ENCODE measurements at regions not wholly inside any gene's neighbourhood (a gene's known extent, or its start where the extent isn't known, plus 50 kb on each side); places are given as distances from the start of the nearest gene placed in this dataset.

DNA sequence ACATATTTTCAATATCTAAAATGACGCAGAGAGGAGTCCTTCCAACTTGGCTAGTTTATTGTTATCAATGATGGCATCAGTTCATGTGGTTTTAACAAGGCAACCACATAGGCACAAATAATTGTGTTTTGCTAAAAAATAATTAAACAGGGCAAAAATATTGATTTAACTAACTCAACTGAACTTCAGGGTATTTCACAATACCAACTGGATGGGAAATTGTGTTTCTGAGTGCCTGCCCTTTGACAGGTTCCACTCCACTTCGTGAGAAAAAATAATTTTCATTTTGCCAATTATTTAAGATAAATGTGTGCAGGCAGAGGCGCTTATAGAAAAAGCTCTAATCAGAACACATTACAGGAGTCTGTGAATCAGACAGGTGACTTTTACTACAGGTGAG lies 689.3 kb upstream of the CCDC54 start:
- Histone ChIP-seq H3K4me1 (ENCODE audit: insufficient read depth, low read length) (peaks cover 8% of the 10 kb centered on the region; the same call in 1 of the 2 replicates), H3K36me3 (ENCODE audit: insufficient read depth, low read length) (no peaks in the 10 kb centered on the region), H3K9me3 (ENCODE audit: control insufficient read depth, insufficient read depth, low read length) (no peaks in the 10 kb centered on the region), H3K9ac (ENCODE audit: low read depth, low read length) (no peak overlapping the region)

DNA sequence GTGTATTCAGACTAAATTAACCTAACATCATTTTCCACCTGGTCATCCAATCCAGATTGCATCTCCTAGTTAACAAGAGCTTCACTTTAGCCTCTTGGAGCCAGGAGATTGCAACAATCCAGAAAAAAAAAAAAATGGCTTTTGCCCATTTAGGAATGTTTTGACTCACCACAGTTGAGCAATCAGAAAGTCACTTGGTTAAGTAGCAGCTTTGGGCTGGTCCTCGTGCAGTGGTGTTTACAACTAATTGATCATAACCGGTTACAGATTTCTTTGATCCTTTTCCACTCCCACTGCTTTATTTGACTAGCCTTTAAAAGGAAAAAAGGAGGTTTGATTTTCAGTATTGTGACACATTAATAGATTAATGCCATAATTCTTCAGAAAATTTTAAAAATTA lies 688.8 kb upstream of the CCDC54 start:
- no peaks in the 10 kb centered on the region for H3K9me3 ChIP-seq (ENCODE audit: control insufficient read depth, insufficient read depth, low read length)
- no peaks in the 10 kb centered on the region for H3K36me3 ChIP-seq (ENCODE audit: insufficient read depth, low read length)
- H3K9ac ChIP-seq (ENCODE audit: low read depth, low read length), result no peak overlapping the region
- H3K4me1 ChIP-seq (ENCODE audit: insufficient read depth, low read length), result peaks cover 8% of the 10 kb centered on the region; the same call in 1 of the 2 replicates

DNA sequence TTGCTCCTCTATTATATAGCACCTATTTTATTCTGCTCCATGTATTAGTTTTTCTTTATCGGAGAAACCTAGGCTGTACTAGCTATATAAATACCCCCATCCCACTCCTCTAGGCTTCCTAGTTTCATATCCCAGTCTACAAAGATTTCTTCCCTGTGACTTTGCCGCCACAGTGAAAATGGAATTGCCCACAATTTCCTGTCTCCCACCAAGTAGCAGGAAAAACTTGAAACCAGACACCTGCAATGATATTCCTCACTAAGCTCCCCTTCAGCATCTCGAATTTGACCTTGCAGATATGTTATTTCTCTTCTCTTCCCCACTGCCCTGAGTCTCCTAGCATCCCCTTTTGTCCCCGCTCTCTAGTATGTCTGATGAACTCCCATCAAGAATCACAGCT lies 685.8 kb upstream of the CCDC54 start:
- H3K9me3 ChIP-seq (ENCODE audit: control insufficient read depth, insufficient read depth, low read length), result no peaks in the 10 kb centered on the region
- no peaks in the 10 kb centered on the region for H3K36me3 ChIP-seq (ENCODE audit: insufficient read depth, low read length)
- H3K9ac ChIP-seq (ENCODE audit: low read depth, low read length), result no peak overlapping the region
- peaks cover 3% of the 10 kb centered on the region; the same call in 1 of the 2 replicates for H3K4me1 ChIP-seq (ENCODE audit: insufficient read depth, low read length)

DNA sequence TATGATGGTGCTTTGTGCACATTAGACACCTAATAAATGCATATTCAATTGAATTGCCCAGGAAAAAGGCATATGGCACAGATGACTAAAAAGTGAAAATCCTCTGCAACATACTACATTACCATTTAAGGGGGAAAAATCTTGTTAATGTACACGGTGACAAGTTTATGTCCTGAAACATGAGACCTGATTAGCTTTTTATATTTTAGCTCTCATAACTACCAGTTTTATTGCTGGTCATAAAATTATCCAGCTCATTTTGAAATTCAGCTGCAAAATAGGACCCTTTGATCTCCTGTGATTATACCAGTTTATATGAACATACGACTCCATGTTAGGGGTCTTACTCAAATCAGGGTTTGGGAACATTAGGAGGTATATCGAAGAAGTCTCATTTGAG lies 684.6 kb upstream of the CCDC54 start:
- no peaks in the 10 kb centered on the region for H3K9me3 ChIP-seq (ENCODE audit: control insufficient read depth, insufficient read depth, low read length)
- peaks cover 3% of the 10 kb centered on the region; the same call in 1 of the 2 replicates for H3K4me1 ChIP-seq (ENCODE audit: insufficient read depth, low read length)
- no peak overlapping the region for H3K9ac ChIP-seq (ENCODE audit: low read depth, low read length)
- no peaks in the 10 kb centered on the region for H3K36me3 ChIP-seq (ENCODE audit: insufficient read depth, low read length)

DNA sequence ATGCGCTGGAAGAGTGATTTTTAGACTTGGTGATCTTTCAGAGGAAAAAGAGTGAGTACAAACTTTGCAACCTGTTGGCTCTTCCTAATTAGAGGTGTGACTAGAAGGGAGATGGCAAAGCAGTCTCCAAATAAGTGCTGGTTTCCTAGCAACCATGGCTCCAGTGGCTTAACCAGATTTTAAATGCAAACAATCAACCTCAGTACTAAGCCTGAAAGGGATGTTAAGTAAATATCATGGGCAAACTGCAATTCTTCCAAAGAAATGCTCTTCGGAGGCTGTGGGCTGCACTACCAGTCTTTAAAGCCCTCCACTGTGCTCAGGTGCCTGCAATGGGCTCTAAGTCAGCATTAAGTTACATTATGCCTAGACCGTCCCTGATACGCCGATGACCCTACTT lies 678.1 kb upstream of the CCDC54 start:
- Histone ChIP-seq H3K36me3 (ENCODE audit: insufficient read depth, low read length) (no peaks in the 10 kb centered on the region), H3K9me3 (ENCODE audit: control insufficient read depth, insufficient read depth, low read length) (no peaks in the 10 kb centered on the region), H3K4me1 (ENCODE audit: insufficient read depth, low read length) (no peaks in the 10 kb centered on the region), H3K9ac (ENCODE audit: low read depth, low read length) (no peak overlapping the region)

DNA sequence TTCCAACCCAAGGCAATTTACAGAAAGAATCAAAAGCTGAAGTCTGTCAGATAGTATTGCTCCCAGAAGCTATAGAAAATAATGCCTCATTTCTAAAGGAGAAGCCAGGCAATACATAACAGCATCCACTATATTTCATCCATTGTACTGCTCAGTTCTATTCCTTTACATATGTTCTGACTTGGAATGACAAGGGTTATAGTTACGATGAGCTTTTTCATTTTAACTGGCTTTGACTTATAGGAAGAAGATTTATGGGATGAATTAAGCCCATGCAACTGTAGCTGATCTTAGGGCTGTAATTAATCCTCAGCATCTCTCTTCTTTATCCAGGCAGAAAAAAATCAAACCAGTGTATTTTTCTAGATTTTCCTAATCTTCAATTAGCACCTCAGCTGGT lies 676.3 kb upstream of the CCDC54 start:
- no peak overlapping the region for H3K9ac ChIP-seq (ENCODE audit: low read depth, low read length)
- H3K36me3 ChIP-seq (ENCODE audit: insufficient read depth, low read length), result no peaks in the 10 kb centered on the region
- no peaks in the 10 kb centered on the region for H3K4me1 ChIP-seq (ENCODE audit: insufficient read depth, low read length)
- no peaks in the 10 kb centered on the region for H3K9me3 ChIP-seq (ENCODE audit: control insufficient read depth, insufficient read depth, low read length)

DNA sequence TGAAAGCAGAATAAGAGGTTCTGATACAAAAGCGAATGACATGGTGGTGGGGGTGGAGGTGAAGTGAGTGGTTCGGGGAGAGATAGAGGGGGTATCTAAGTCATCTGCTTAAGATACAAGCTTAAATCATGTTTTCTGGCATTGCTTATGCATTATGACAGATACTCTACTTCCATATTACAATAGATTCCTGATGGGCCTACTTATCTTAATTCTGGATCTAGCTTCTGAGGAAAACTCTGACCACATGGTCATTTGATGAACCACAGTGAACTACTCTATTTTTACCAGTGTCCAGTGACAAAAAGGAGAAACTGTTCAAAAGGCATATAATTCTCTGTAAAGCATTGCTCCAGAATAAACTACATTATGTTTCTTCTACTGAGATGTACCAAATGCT lies 673.7 kb upstream of the CCDC54 start:
- H3K9ac ChIP-seq (ENCODE audit: low read depth, low read length), result no peak overlapping the region
- no peaks in the 10 kb centered on the region for H3K36me3 ChIP-seq (ENCODE audit: insufficient read depth, low read length)
- H3K9me3 ChIP-seq (ENCODE audit: control insufficient read depth, insufficient read depth, low read length), result no peaks in the 10 kb centered on the region
- no peaks in the 10 kb centered on the region for H3K4me1 ChIP-seq (ENCODE audit: insufficient read depth, low read length)

DNA sequence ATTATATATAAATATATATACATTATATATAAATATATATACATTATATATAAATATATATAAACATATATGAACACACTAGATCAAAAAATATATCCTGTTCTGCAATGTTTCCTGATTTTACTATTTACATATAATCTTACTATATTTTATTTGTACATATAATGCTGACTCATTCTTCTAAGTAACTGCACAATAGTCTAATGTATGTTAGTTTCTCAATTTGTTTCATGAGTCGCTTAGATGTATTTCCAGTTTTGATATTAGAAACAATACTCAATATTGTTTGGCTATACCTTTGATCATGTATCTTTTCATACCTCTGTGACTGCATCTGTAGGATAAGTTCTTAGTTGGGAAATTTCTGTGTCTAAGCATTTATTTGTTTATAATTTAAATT lies 669.9 kb upstream of the CCDC54 start:
- Histone ChIP-seq H3K9me3 (ENCODE audit: control insufficient read depth, insufficient read depth, low read length) (no peaks in the 10 kb centered on the region), H3K9ac (ENCODE audit: low read depth, low read length) (no peak overlapping the region), H3K4me1 (ENCODE audit: insufficient read depth, low read length) (no peaks in the 10 kb centered on the region), H3K36me3 (ENCODE audit: insufficient read depth, low read length) (no peaks in the 10 kb centered on the region)

DNA sequence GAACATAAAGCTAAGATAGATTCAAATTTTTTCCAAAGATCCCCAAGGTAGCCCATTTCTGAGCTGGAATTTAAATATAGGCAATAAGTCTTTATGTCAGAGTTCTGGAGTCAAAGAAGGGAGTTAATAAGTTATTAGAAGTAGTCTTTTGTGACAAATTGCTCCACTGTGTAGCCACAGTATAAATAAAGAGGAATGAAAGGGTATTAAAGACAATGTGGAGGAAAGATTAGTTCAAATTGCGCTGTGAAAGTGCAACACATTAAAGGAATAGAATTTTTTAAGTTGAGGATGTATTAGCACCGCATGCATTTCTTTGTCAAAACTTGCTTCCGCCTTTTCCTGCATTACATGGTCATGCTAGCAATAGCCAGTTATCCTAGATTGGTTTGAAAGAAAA lies 666.6 kb upstream of the CCDC54 start:
- no peaks in the 10 kb centered on the region for H3K36me3 ChIP-seq (ENCODE audit: insufficient read depth, low read length)
- no peaks in the 10 kb centered on the region for H3K9me3 ChIP-seq (ENCODE audit: control insufficient read depth, insufficient read depth, low read length)
- H3K9ac ChIP-seq (ENCODE audit: low read depth, low read length), result no peak overlapping the region
- H3K4me1 ChIP-seq (ENCODE audit: insufficient read depth, low read length), result no peaks in the 10 kb centered on the region

DNA sequence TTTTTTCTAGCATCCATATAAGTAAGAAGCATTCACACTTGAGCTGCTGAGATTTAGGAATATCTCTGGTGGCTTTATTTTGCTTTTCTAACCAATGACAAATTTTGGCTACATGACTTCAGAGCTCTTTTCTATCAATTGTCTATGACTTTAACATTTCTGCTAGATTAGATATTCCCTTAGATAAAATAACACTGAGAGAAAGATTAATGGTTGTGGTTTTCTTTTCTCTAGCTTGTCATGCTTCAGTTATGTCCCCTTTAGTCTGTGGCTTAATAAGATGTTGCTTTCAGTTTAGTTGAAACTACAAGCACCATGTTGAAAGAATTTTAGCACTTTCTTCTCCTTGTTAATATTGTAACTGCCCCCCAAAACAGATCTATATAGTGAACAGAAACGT lies 665.6 kb upstream of the CCDC54 start:
- Histone ChIP-seq H3K36me3 (ENCODE audit: insufficient read depth, low read length) (no peaks in the 10 kb centered on the region), H3K9me3 (ENCODE audit: control insufficient read depth, insufficient read depth, low read length) (no peaks in the 10 kb centered on the region), H3K9ac (ENCODE audit: low read depth, low read length) (no peak overlapping the region), H3K4me1 (ENCODE audit: insufficient read depth, low read length) (no peaks in the 10 kb centered on the region)

DNA sequence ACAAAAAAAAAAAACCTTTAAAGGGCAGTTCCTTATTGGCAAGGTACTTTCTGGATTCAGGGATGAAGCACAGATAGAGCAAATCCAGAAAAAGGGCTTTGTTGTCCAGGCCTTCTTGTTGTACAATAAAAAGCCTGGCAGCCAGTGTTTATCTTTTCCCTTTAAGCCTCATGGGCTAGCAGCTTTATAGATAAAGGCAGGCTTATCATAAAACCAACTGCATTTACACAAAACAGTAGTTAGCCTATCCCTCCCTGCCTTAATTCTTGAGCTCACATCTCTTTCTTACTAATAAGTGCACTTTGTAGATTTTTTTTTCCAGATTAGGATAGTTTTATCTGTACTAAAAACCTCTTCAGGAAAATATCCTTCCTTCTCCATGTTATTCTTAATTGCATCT lies 662.8 kb upstream of the CCDC54 start:
- H3K9ac ChIP-seq (ENCODE audit: low read depth, low read length), result no peak overlapping the region
- H3K9me3 ChIP-seq (ENCODE audit: control insufficient read depth, insufficient read depth, low read length), result no peaks in the 10 kb centered on the region
- H3K36me3 ChIP-seq (ENCODE audit: insufficient read depth, low read length), result no peaks in the 10 kb centered on the region
- no peaks in the 10 kb centered on the region for H3K4me1 ChIP-seq (ENCODE audit: insufficient read depth, low read length)

DNA sequence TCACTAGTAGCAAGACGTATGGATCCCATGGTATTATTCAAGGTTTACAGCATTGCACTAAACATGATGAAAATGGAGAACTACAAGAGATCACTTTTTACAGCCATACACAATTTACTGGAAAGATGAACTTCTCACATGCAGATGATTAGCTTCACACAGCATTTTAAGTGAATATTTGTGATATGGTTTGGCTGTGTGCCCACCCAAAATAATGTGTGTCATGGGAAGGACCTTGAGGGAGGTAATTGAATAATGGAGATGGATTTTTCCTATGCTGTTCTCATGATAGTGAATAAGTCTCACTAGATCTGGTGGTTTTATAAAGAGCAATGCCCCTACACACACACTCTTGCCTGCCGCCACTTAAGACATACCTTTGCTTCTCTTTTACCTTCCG lies 662.0 kb upstream of the CCDC54 start:
- H3K9ac ChIP-seq (ENCODE audit: low read depth, low read length), result no peak overlapping the region
- no peaks in the 10 kb centered on the region for H3K9me3 ChIP-seq (ENCODE audit: control insufficient read depth, insufficient read depth, low read length)
- no peaks in the 10 kb centered on the region for H3K4me1 ChIP-seq (ENCODE audit: insufficient read depth, low read length)
- no peaks in the 10 kb centered on the region for H3K36me3 ChIP-seq (ENCODE audit: insufficient read depth, low read length)

DNA sequence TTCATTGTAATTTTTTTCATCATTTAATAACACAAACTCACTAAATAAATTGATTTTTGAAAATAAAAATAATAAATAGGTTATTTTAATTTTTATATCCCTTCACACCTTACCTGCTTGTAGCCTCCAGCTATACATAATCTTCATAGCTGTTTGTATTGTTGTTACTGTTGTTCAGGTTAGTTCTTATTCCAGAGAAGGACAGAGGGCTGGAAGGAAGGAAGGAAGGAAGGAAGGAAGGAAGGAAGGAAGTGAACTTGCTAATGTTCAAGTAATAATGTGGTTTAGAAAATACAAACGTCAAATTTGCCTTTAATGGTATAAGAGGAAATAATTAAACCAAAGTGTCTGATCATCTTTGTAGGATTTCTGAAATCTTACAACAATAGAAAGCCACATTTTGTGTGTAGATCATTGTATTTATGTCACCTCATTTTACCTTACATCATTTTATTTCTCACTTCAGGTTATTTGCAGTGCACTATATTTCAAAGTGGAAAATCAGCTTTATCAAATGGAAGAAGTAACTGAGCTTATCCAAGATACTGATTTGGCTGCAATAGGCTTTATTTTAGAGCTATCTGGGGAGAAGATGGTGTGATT lies 660.0 kb upstream of the CCDC54 start:
- Histone ChIP-seq H3K9me3 (ENCODE audit: control insufficient read depth, insufficient read depth, low read length) (peaks cover 6% of the 10 kb centered on the region; the same call in 1 of the 2 replicates), H3K4me1 (ENCODE audit: insufficient read depth, low read length) (no peaks in the 10 kb centered on the region), H3K36me3 (ENCODE audit: insufficient read depth, low read length) (no peaks in the 10 kb centered on the region; the same call in 1 of the 2 replicates), H3K9ac (ENCODE audit: low read depth, low read length) (no peak overlapping the region)

DNA sequence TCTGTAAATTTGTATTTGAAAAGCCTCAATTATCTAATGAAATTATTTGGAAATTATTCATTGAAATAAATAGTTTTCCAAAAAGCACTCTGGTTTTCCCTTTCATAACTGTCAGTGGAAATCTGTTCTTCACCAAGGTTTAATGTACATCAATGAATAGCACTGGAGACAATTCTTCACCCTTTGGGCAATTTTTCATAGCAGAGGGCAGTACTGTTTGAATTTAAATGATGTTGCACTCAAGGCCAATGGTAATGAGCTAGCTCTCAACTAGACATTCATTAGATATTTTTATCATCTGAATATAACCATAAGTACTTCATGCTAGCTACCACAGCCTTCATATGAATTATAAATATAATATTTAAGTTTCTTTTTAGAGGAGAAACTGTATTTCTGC lies 658.2 kb upstream of the CCDC54 start:
- H3K36me3 ChIP-seq (ENCODE audit: insufficient read depth, low read length), result no peaks in the 10 kb centered on the region; the same call in 1 of the 2 replicates
- no peaks in the 10 kb centered on the region for H3K4me1 ChIP-seq (ENCODE audit: insufficient read depth, low read length)
- H3K9me3 ChIP-seq (ENCODE audit: control insufficient read depth, insufficient read depth, low read length), result peaks cover 6% of the 10 kb centered on the region; the same call in 1 of the 2 replicates
- H3K9ac ChIP-seq (ENCODE audit: low read depth, low read length), result no peak overlapping the region

DNA sequence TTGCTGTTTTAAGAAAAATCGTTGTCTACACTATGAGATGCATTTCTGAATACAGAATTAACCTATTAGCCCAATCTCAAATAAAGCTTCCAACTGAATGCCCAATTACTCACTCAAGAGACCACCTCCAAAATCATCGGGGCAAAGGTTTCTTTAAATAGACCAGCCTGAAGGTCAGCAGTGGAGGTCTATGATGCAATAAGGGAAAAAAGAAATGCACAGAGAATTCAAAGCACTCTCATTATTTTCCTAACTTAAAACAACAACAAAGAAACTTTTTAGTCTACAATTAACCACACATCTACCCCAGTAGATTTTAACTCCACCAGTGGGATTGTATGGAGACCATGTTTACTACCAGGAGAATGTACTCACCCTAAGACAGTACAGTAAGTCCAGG lies 657.7 kb upstream of the CCDC54 start:
- H3K4me1 ChIP-seq (ENCODE audit: insufficient read depth, low read length), result no peaks in the 10 kb centered on the region
- no peaks in the 10 kb centered on the region; the same call in 1 of the 2 replicates for H3K36me3 ChIP-seq (ENCODE audit: insufficient read depth, low read length)
- no peak overlapping the region for H3K9ac ChIP-seq (ENCODE audit: low read depth, low read length)
- H3K9me3 ChIP-seq (ENCODE audit: control insufficient read depth, insufficient read depth, low read length), result peaks cover 6% of the 10 kb centered on the region; the same call in 1 of the 2 replicates

All from ES-I3 (cell line).